Skeletal muscle cell (primary cell): ENCODE measurements at regions not wholly inside any gene's neighbourhood (a gene's known extent, or its start where the extent isn't known, plus 50 kb on each side); places are given as distances from the start of the nearest gene placed in this dataset.

ENCODE experiments used
- DNase-seq: peaks from one replicate; pipeline ENCODE4 v3.0.0-alpha.2; 2010; ENCODE audit warnings: low read depth
- H3K4me3 ChIP-seq: 2 replicates; pipeline ENCODE4 v1.5.1; 2011; ENCODE audit warnings: low read depth, mild to moderate bottlenecking, control low read depth, low read length, moderate library complexity

GRCh38 chr2:215619022-215619958 is 183.4 kb upstream of the FN1 start:
- DNase-seq = peak; percentile 60
- no peak overlapping the region for H3K4me3 ChIP-seq

GRCh38 chr2:215618145-215618544 is 182.3 kb upstream of the FN1 start:
- no peak overlapping the region for H3K4me3 ChIP-seq
- no peak for DNase-seq

GRCh38 chr2:215617060-215617824 is 181.4 kb upstream of the FN1 start:
- H3K4me3 ChIP-seq = no peak overlapping the region
- no peak for DNase-seq

GRCh38 chr2:215615803-215616174 is 179.9 kb upstream of the FN1 start:
- H3K4me3 ChIP-seq = no peak overlapping the region
- DNase-seq = no peak

- no peak for DNase-seq
Measured at GRCh38 chr2:215615067-215615802, 179.4 kb upstream of the FN1 start.

GRCh38 chr2:215614296-215614695 is 178.4 kb upstream of the FN1 start:
- H3K4me3 ChIP-seq = no peak overlapping the region
- no peak for DNase-seq

More at GRCh38 chr2:215615067-215615802, 179.4 kb upstream of the FN1 start:
- no peak overlapping the region for H3K4me3 ChIP-seq

- no peak overlapping the region for H3K4me3 ChIP-seq
- DNase-seq = no peak
Measured at GRCh38 chr2:215613888-215614287, 178.0 kb upstream of the FN1 start.

- DNase-seq = no peak
Measured at GRCh38 chr2:215613280-215613679, 177.4 kb upstream of the FN1 start.

GRCh38 chr2:215612786-215613185 is 176.9 kb upstream of the FN1 start:
- DNase-seq = peak; percentile 38
- no peak overlapping the region for H3K4me3 ChIP-seq

More at GRCh38 chr2:215613280-215613679, 177.4 kb upstream of the FN1 start:
- no peak overlapping the region for H3K4me3 ChIP-seq

GRCh38 chr2:215611609-215612386 is 175.9 kb upstream of the FN1 start:
- no peak overlapping the region for H3K4me3 ChIP-seq
- no peak for DNase-seq

- H3K4me3 ChIP-seq = no peak overlapping the region
- DNase-seq = peak; percentile 47
Measured at GRCh38 chr2:215609089-215610032, 173.5 kb upstream of the FN1 start.

- DNase-seq = no peak
- no peak overlapping the region for H3K4me3 ChIP-seq
Measured at GRCh38 chr2:215607766-215608165, 171.9 kb upstream of the FN1 start.

GRCh38 chr2:215606219-215606618 is 170.4 kb upstream of the FN1 start:
- DNase-seq = no peak
- H3K4me3 ChIP-seq = no peak overlapping the region

GRCh38 chr2:215605214-215605613 is 169.3 kb upstream of the FN1 start:
- no peak for DNase-seq

GRCh38 chr2:215604606-215605005 is 168.7 kb upstream of the FN1 start:
- DNase-seq = no peak

More at GRCh38 chr2:215605214-215605613, 169.3 kb upstream of the FN1 start:
- no peak overlapping the region for H3K4me3 ChIP-seq

GRCh38 chr2:215603440-215603839 is 167.6 kb upstream of the FN1 start:
- no peak overlapping the region for H3K4me3 ChIP-seq
- DNase-seq = no peak

More at GRCh38 chr2:215604606-215605005, 168.7 kb upstream of the FN1 start:
- no peak overlapping the region for H3K4me3 ChIP-seq

GRCh38 chr2:215602997-215603396 is 167.1 kb upstream of the FN1 start:
- DNase-seq = no peak
- H3K4me3 ChIP-seq = no peak overlapping the region
